ENCODE measurements at regions not wholly inside any gene's neighbourhood (a gene's known extent, or its start where the extent isn't known, plus 50 kb on each side); places are given as distances from the start of the nearest gene placed in this dataset.

- TF ChIP-seq CTCF (IDR thresholded peaks at IDR 0.05): peak; percentile 93
These were observed 452.3 kb downstream of the RAB38 start for GRCh38 chr11:87722756-87723565.

GRCh38 chr11:87719326-87720073 is 455.7 kb downstream of the RAB38 start:
- no peak for TF ChIP-seq CTCF (IDR thresholded peaks at IDR 0.05)

GRCh38 chr11:87712802-87713202 is 462.4 kb downstream of the RAB38 start:
- no peak for TF ChIP-seq CTCF (IDR thresholded peaks at IDR 0.05)

- TF ChIP-seq CTCF (IDR thresholded peaks at IDR 0.05): no peak
These were observed 462.9 kb downstream of the RAB38 start for GRCh38 chr11:87712391-87712790.

- TF ChIP-seq CTCF (IDR thresholded peaks at IDR 0.05): no peak
These were observed 499.2 kb downstream of the RAB38 start for GRCh38 chr11:87675993-87676392.

- TF ChIP-seq CTCF (IDR thresholded peaks at IDR 0.05): no peak
These were observed 508.5 kb downstream of the RAB38 start for GRCh38 chr11:87666730-87667129.

GRCh38 chr11:87662287-87662686 is 513.0 kb downstream of the RAB38 start:
- no peak for TF ChIP-seq CTCF (IDR thresholded peaks at IDR 0.05)

Measured in LNCAP (cell line).